GM20431 (cell line): ENCODE measurements at regions not wholly inside any gene's neighbourhood (a gene's known extent, or its start where the extent isn't known, plus 50 kb on each side); places are given as distances from the start of the nearest gene placed in this dataset.

ENCODE experiments used
- in situ Hi-C: fragments of 300-500 bp; cut with MseI, MboI; formaldehyde crosslinking; loops from one replicate; pipeline ENCODE4 v1.15.0; 2020; ENCODE audit warnings: low sequenced_read_pairs; ENCODE audit not compliant: unreplicated experiment

DNA sequence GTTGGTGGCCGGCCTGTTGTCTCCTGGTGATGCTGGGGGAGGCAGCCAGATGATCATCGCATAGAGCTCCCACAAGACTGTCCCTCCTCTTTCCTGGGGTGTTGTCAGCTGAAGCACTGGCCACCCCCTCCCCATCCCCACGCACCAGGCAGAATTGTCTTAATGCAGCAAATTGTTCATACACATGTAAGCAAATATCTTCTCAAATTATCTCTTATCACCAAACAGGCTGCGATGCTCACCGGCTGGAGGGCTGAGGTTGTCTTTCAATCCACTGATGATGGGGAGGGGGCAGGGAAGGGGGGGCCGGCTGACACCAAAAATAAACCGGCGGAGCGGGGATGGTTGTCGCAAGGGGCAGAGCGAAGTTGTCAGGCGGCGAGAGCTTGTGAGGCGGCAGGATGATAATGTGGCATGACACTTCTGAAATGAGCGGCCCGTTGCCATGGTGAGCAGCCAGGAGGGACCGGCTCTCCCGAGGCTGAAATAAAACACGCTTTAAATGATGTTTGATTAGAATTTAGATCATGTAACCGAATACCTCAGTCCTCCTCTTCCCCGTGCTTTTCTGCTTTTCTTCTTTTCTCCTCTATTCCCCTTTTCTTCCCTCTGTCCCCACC lies 59.8 kb downstream of the MRM1 start:
- in situ Hi-C loops, result no loop called here

GRCh38 chr17:36661688-36662087 lies 60.3 kb downstream of the MRM1 start:
- in situ Hi-C loops, result no loop called here

- in situ Hi-C loops, result no loop called here
These were observed 64.0 kb downstream of the MRM1 start for GRCh38 chr17:36665417-36665816.

DNA sequence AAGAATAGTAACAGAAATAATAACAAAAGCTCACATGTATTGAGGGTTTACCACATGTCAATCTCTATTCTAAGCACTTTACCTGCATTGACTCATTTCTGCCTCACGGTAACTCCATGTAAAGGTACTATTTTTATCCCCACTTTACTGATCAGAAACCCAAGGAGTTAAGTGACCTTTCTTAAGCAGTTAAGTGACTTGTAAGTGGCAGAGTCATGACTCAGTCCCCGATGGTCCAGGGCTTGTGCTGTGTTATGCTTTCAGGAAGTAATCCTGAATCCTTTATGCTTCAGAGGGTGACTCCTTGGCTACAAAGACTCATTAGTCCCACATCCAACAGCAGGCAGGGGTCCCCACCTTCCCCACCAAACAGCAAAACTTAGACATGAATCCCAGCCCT lies 66.5 kb downstream of the MRM1 start:
- in situ Hi-C loops, result no loop called here

GRCh38 chr17:36668824-36669223 lies 67.4 kb downstream of the MRM1 start:
- in situ Hi-C loops, result no loop called here

- in situ Hi-C loops, result no loop called here
These were observed 69.8 kb downstream of the MRM1 start for GRCh38 chr17:36671144-36671543.

- in situ Hi-C loops, result no loop called here
These were observed 71.1 kb downstream of the MRM1 start for GRCh38 chr17:36672403-36672918.

DNA sequence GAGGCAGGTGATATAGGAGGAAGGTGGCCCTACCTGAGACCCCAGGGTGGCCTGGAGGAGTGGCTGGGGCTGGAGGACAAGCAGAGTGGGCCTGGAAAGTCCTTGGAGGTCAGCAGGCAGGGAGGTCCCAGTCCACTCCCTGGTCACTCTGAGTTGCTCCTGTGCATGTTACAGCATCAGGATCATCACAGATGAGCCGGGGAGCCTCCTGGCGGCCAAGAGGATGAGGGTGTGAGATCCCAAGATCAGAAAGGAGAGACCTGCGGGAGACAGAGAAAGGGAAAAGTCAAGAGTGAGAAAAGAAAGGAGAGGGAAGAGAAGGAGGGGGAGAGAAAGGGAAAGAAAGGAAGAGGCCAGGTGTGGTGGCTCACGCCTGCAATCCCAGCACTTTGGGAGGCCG lies 71.7 kb downstream of the MRM1 start:
- in situ Hi-C loops, result no loop called here

DNA sequence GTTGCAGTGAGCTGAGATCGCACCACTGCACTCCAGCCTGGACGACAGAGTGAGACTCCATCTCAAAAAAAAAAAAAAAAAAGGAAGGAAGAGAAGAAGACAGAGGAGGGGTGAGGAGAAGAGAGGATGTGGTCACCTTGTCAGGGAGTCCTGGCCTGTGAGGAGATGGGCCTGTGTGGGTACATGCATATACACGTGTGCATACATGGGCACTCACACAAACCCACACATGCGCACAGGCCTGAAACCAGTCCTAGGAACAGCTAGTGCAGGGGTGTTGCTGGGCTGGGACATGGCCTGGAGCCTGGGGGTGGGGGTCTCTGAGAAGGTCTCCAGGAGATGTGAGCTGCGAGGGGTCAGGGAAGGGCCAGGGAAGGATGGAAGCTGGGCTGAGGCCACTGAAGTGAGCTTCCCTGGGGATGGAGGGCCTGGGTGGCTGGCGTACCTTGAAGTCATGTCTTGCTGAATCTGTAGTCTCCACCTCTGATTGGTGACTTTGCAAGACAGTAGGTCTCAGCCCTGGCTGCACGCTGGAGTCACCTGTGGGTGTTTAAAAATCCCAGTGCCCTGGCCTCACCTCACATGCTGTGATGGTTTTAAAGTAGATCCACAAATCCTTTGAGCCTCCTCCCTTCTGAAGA lies 72.4 kb downstream of the MRM1 start:
- in situ Hi-C loops, result no loop called here

GRCh38 chr17:36674278-36674650 lies 72.9 kb downstream of the MRM1 start:
- in situ Hi-C loops, result no loop called here

DNA sequence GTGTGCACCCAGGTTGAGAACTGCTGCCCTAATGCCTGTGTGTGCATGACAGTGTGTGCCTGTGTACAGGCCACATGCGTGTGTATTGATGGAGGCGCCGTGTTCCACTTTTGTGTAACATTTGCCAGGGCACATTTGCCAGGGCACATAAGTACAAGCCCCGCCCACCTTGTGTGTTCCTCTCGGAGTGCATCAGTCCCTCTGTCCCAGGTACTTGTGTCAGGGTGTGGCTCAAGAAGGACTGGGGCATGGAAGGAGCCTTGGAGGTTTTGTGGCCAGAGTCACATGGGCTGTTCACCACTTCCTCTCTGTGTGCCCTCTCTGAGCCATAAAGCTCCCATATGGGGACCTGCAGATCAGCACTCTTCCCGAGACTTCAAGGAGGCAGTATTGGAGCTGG lies 73.9 kb downstream of the MRM1 start:
- in situ Hi-C loops, result no loop called here

DNA sequence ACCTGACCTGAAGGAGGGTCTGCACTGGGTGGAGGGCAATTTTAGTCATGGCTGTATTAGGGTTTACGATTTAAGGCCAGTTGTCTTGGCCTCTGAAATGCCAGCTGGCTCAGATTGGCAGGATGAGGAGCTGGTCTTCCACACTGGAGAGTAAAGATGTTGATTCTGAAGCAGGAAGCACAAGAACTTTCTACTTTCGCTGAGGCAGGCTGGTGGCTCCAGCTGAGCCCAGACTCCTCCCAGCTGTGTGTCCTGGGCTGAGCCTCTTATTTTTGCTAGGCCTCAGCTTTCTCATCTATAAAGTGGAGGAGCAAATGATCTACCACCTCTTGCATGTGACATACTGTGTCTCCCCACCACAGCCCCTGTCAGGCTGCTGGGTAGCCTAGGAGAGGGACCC lies 74.4 kb downstream of the MRM1 start:
- in situ Hi-C loops, result no loop called here

- in situ Hi-C loops, result no loop called here
These were observed 78.6 kb downstream of the MRM1 start for GRCh38 chr17:36679815-36680467.

DNA sequence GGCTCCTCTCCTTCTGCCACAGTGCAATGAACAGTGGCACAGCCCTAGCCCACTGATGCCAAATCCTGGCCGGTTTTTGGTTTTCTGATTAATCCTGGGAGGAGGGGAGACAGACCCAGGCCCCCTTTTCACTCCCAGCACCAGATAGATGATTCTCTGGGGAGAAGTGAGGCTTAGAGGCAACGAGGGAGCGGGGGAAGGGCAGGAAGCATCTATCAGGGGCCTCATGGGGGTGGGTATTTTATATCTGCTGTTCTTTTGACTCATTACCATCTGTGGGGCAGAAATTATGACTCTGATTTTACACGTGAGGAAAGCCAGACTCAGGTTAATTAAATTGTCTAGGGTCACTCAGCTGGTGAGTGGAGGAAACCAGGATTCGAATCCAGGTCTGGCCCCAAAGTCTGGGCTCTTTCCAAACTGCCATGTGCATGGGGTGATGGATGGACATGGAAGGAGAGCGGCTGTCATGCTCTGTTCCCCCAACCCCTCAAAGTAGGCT lies 79.4 kb downstream of the MRM1 start:
- in situ Hi-C loops, result no loop called here

- in situ Hi-C loops, result no loop called here
These were observed 81.4 kb downstream of the MRM1 start for GRCh38 chr17:36682773-36683172.

GRCh38 chr17:36683387-36683786 lies 82.0 kb downstream of the MRM1 start:
- in situ Hi-C loops, result no loop called here

GRCh38 chr17:36684134-36684533 lies 82.8 kb downstream of the MRM1 start:
- in situ Hi-C loops, result no loop called here

- in situ Hi-C loops, result no loop called here
These were observed 84.8 kb downstream of the MRM1 start for GRCh38 chr17:36686123-36686669.

DNA sequence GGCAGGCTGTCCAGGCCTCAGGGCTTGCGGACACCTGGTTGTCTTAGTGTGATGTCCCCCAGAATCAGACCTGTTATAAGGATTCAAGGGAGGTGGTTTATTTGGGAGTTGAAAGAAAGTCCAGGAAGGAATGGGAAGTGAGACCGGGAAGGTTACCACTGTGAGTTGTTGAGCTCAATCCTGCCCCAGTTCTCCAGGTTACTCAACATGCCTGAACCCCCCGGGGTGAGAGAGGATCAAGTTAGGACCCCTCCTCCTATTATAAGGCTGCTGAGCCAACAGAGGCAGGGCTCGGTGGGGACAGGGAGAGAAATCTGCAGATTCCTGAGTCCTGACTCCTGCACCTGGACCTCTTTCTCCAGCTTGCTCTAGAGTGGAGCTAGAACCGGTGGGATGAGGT lies 86.4 kb downstream of the MRM1 start:
- in situ Hi-C loops, result no loop called here

- in situ Hi-C loops, result no loop called here
These were observed 87.8 kb downstream of the MRM1 start for GRCh38 chr17:36689089-36689667.

DNA sequence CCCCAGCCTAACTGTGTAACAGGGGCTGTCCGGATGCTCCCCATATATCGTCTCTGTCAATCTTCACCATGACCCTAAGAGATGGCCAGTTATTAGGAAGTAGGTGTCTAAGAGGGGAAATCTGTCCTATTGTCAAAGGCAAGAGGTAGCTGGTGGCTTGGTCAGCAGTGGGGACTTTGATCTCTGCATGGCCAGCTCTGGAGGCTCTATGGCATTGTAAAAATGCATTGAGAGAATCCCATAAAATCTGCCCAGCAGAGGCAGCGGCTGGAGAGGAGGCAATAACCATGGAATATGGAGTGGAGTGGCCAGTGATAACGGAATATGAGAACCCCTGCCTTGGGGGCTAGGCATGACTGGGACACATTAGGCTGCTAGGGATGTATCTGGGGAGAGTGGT lies 88.8 kb downstream of the MRM1 start:
- in situ Hi-C loops, result no loop called here
